Heart left ventricle (tissue), 16 donors: ENCODE measurements at regions not wholly inside any gene's neighbourhood (a gene's known extent, or its start where the extent isn't known, plus 50 kb on each side); places are given as distances from the start of the nearest gene placed in this dataset.

ENCODE experiments used
- ATAC-seq, 4 donors: fragments of 200-7000 bp; cut with Tn5 transposase; one replicate each; pipeline ENCODE4 v1.9.1; 2020 to 2022; ENCODE audit warnings: moderate library complexity in 4 of 4, mild to moderate bottlenecking in 3 of 4, moderate number of reproducible peaks in 1 of 4
- DNase-seq, 5 donors: peaks; one replicate each; pipeline ENCODE4 v3.0.0-alpha.2; 2020
- H3K27ac ChIP-seq, 12 donors: fragments of 200-600 bp; sonication (generic) in 4 of 12; one replicate each; pipeline versions ENCODE4 v1.5.0 to v1.8.0; 2016 to 2022; ENCODE audit warnings: mild to moderate bottlenecking in 2 of 12
- H3K27me3 ChIP-seq, 9 donors: fragments of 200-600 bp; sonication (generic) in 2 of 9; one replicate each; pipeline versions ENCODE4 v1.5.1 to v1.8.0; 2016 to 2022; ENCODE audit warnings: mild to moderate bottlenecking in 3 of 9
- H3K36me3 ChIP-seq, 9 donors: fragments of 200-600 bp; sonication (generic) in 2 of 9; one replicate each; pipeline versions ENCODE4 v1.5.0 to v1.8.0; 2018 to 2022; ENCODE audit warnings: mild to moderate bottlenecking in 2 of 9
- H3K4me1 ChIP-seq, 12 donors: fragments of 200-600 bp; sonication (generic) in 4 of 12; one replicate each; pipeline versions ENCODE4 v1.5.0 to v1.8.0; 2016 to 2022; ENCODE audit warnings: mild to moderate bottlenecking in 3 of 12
- H3K4me3 ChIP-seq, 12 donors: fragments of 200-600 bp; sonication (generic) in 4 of 12; one replicate each; pipeline versions ENCODE4 v1.5.0 to v1.8.0; 2017 to 2022; ENCODE audit warnings: mild to moderate bottlenecking in 9 of 12, moderate library complexity in 4 of 12
- H3K9me3 ChIP-seq, 12 donors: fragments of 200-600 bp; sonication (generic) in 4 of 12; one replicate each; pipeline versions ENCODE4 v1.5.0 to v1.8.0; 2016 to 2022; ENCODE audit warnings: mild to moderate bottlenecking in 1 of 12
- CTCF ChIP-seq, 12 donors: fragments of 200-600 bp; sonication (generic) in 4 of 12; IDR thresholded peaks; one replicate each; pipeline versions ENCODE4 v1.5.0 to v1.8.0; 2018 to 2022; ENCODE audit warnings: antibody characterized with exemption in 12 of 12, mild to moderate bottlenecking in 5 of 12
- POLR2A ChIP-seq, 2 donors: fragments of 450-650 bp; IDR thresholded peaks; one replicate each; pipeline ENCODE4 v1.6.1; 2017; ENCODE audit warnings: antibody characterized with exemption in 2 of 2, mild to moderate bottlenecking in 2 of 2, moderate library complexity in 2 of 2
- WGBS, 4 donors: extraction: QIAGEN DNeasy Blood & Tissue Kit in 2 of 4; methylation state at CpG; one replicate each; pipeline versions ENCODE4 v1.1.5 to v1.1.7; 2013 to 2018; 5-methylcytosine and 5-hydroxymethylcytosine counted together
- intact Hi-C, 10 donors: fragments of 100-400 bp; cut with DNase I; formaldehyde crosslinking; loops; one replicate each; pipeline versions ENCODE4 v1.11.1 to v1.14.2; 2022
- donor health status: ischemic (EF 13 %, LVEDD 7.1; RV severe dilation, severe dysfunction).
- donor health status: healthy with polysubstance abuse.
- donor health status: DM: no; HTN: yes; CAD: no.
- donor health status: DM: no; HTN: no; CAD: no.
- donor health status: ischemic (EF 25% LVEDD 6.9; RV normal size, moderate dysfunction).
- donor health status: ischemic (EF 25% LVEDD 5.7; RV mildly dilated, moderate dysfunction).
- donor health status: healthy.
- donor health status: DM: yes; HTN: yes; CAD: no.
- donor health status: ischemic (EF 35%, LVEDD 5.7; RV mildly dilated, moderate dysfunction).
- donor health status: nonischemic (EF 11% LVEDD 7.7; RV severe dilation, severe dysfunction).
- donor health status: DM: yes; HTN: yes; CAD: no.
- donor health status: PGD.
- donor health status: ischemic (EF 29% LVEDD 5.4; RV normal size, mild dysfunction).
- donor health status: nonischemic (EF 23%, LVEDD 6.1; RV moderate dilation, normal function).

GRCh38 chr6:62714112-62714511 lies 428.1 kb upstream of the KHDRBS2 start:
- Histone ChIP-seq H3K36me3 (no peaks in the 10 kb centered on the region), H3K27me3 (no peaks in the 10 kb centered on the region), H3K9me3 (peaks cover 0 to 7% (median 0%) of the 10 kb centered on the region in 12 donors), H3K4me1 (no peaks in the 10 kb centered on the region), H3K4me3 (no peak overlapping the region), H3K27ac (no peak overlapping the region)
- DNase-seq, result no peak
- ATAC-seq, result no peak
- TF ChIP-seq POLR2A (IDR thresholded peaks at IDR 0.05), result no peak
- TF ChIP-seq CTCF (IDR thresholded peaks at IDR 0.05), result no peak
- intact Hi-C loops, result no loop called here

DNA sequence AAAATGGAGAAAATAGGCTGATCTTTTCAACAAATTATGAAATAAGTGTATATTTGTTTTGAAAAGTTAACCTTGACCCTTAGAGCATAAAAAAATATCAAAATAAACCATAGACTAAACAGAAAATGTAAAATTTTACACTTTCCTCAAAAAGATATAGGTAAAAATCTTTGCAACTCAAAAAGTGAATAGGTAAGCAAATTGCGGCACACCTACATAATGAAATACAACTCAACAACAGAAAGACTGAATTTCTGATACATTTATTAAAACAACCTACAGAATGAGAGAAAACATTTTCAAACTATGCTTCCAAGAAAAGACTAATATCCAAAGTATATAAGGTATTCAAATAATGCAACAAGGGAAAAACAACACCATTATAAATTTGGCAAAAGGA lies 425.7 kb upstream of the KHDRBS2 start:
- no peak for TF ChIP-seq CTCF (IDR thresholded peaks at IDR 0.05)
- no peak for TF ChIP-seq POLR2A (IDR thresholded peaks at IDR 0.05)
- H3K27me3 ChIP-seq, result no peaks in the 10 kb centered on the region
- peaks cover 0 to 7% (median 0%) of the 10 kb centered on the region in 12 donors for H3K9me3 ChIP-seq
- ATAC-seq, result no peak
- intact Hi-C loops, result no loop called here
- no peak for DNase-seq
- no peak overlapping the region for H3K4me3 ChIP-seq
- WGBS, 4 donors, result 91 to 95% (median 94%) methylated on average over 1 of the region's 1 CpG
- H3K36me3 ChIP-seq, result no peaks in the 10 kb centered on the region
- H3K4me1 ChIP-seq, result no peaks in the 10 kb centered on the region
- H3K27ac ChIP-seq, result no peak overlapping the region

DNA sequence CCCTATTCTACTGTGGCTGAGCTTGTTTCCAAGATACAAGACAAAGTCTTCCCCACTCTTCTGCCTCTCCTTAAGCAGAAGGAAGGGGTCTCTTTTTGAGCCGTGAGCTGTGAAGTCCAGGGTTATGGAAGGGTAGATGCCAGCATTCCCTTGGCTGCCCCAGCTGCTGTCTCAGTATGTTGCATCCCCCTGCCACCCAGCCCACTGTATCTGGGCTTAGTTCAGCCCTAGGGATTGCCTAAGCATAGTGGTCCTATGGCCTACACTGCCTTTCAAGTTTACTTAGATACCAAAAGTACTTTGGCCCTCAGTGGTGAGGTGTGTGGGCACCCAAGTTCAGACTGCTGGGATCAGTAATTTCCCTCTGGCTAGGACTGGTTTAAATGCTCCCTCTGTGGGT lies 421.9 kb upstream of the KHDRBS2 start:
- H3K36me3 ChIP-seq, result no peaks in the 10 kb centered on the region
- no peak for DNase-seq
- H3K9me3 ChIP-seq, result peaks cover 0 to 18% (median 0%) of the 10 kb centered on the region in 12 donors
- no peak overlapping the region for H3K27ac ChIP-seq
- no peak for ATAC-seq
- WGBS, 4 donors, result 77 to 100% (median 86%) methylated on average over 1 of the region's 1 CpG
- no peak for TF ChIP-seq POLR2A (IDR thresholded peaks at IDR 0.05)
- TF ChIP-seq CTCF (IDR thresholded peaks at IDR 0.05), result no peak
- H3K4me3 ChIP-seq, result no peak overlapping the region
- H3K27me3 ChIP-seq, result no peaks in the 10 kb centered on the region
- no peaks in the 10 kb centered on the region for H3K4me1 ChIP-seq
- intact Hi-C loops, result no loop called here

GRCh38 chr6:62707156-62707555 lies 421.1 kb upstream of the KHDRBS2 start:
- WGBS, 4 donors, result 70 to 89% (median 79%) methylated on average over 1 of the region's 1 CpG
- no peak overlapping the region for H3K27ac ChIP-seq

More at GRCh38 chr6:62707156-62707555, 421.1 kb upstream of the KHDRBS2 start:
- Histone ChIP-seq H3K27me3 (no peaks in the 10 kb centered on the region), H3K4me3 (no peak overlapping the region), H3K4me1 (no peaks in the 10 kb centered on the region), H3K36me3 (no peaks in the 10 kb centered on the region), H3K9me3 (peaks cover 0 to 18% (median 0%) of the 10 kb centered on the region in 12 donors)
- ATAC-seq, result no peak
- no peak for DNase-seq
- intact Hi-C loops, result no loop called here
- TF ChIP-seq POLR2A (IDR thresholded peaks at IDR 0.05) (no peak), CTCF (IDR thresholded peaks at IDR 0.05) (no peak)
